ENCODE measurements at regions not wholly inside any gene's neighbourhood (a gene's known extent, or its start where the extent isn't known, plus 50 kb on each side); places are given as distances from the start of the nearest gene placed in this dataset.

DNA sequence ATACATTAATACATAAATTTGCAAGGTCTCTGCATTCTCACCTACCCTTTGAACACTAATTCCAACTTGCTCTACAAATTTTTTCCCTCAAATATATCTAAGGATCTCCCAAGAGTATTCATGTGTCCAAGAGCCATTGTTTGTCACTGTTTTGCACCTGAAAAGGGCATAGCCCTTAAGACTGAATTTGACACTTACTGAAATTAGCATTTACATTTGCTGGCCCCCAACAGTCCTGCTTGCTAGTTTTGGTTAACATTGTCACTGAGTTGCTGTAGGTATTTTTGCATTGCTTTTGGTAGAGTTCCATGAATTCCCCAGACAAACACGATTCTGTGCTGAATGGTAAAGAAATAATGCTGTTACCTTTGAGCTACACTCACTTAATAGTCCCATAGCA, 57.3 kb downstream of the KCNA4 start:
- intact Hi-C loops (cut with DNase I) = no loop called here
- ATAC-seq = no peak
- DNase-seq = no peak

DNA sequence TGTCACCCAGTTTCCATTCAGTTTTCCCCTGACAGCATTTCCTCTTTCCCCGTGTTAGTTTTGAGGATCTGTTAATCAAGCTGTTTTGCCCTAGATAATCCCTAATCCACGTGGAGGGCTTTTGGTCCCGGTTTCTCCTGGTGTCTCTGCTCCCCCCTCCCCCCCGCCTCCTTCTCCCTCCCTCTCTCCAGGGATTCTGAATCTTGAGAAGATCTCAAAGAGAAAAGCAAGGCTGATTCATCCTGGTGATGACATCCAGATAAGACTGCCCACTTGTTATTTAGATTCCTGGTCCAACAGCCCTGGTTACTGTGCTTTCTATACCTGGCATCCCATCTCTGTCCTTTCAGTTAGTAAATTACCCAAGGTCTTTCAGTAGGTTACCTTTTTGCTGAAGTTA, 59.4 kb downstream of the KCNA4 start:
- DNase-seq (no peak), ATAC-seq (no peak)
- intact Hi-C loops (cut with DNase I) = no loop called here

DNA sequence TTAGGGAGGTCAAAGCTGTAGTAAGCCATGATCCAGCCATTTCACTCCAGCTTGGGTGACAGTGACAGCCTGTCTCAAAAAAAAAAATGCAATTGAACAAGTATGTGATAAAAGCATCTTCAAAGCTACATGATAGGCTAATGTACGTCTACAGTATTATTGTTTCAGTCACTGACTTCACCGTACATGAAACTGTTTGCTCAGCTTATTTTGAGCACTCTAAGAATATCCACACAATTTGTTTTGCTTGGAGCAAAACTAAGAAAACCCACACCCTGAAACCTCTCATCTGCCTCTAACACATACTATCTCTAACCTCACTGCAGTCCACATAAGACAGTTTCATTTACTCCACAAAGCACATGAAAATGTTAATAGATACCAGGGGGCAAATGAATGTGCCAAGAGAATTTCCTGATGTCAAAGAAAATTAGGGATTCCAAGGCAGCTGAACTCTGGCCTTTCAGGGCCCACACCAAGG, 60.7 kb downstream of the KCNA4 start:
- intact Hi-C loops (cut with DNase I) = no loop called here
- DNase-seq (no peak), ATAC-seq (no peak)

DNA sequence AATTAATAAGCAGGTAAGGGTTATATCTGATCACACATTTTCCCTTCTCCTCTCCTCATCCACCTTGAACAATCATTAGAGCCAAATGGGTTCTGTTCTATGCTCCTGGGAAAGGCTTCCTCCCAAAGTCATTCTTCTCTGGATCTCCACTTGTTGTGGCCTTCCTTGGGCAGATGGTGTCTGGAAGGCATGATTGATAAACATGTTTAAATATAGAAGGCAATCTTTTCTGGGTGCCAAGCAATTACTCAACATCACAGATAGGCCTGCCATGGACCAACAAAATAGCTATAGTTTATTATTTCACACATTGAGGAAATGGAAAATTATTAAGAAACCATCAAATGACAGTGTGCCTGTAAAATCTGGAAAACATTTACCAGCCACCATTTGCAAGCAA, 73.5 kb downstream of the KCNA4 start:
- intact Hi-C loops (cut with DNase I) = no loop called here
- DNase-seq = no peak
- no peak for ATAC-seq

DNA sequence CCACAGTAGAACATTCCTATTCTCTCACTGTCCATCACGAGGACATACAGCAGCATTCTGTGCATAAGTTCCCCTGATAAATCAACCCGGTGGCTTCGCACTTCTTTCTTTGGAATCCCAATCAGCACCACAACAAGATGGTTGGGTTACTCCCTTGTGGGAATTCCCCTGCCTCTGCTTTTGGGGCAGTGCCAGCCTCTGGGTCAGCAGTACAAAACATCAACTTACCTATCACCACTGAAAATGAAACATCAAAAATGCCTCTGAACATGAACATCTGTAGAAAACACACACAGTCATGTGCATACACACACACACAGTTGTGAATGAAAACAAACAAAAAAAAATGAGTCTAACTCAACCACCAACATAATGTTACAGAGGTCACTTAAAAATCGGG, 79.3 kb downstream of the KCNA4 start:
- DNase-seq = no peak
- no peak for ATAC-seq
- intact Hi-C loops (cut with DNase I) = loop anchor here in 1 of 2 donors (1.0 kb wide), 1 partner anchor 49 kb away; no protein-coding TSS in a partner anchor

DNA sequence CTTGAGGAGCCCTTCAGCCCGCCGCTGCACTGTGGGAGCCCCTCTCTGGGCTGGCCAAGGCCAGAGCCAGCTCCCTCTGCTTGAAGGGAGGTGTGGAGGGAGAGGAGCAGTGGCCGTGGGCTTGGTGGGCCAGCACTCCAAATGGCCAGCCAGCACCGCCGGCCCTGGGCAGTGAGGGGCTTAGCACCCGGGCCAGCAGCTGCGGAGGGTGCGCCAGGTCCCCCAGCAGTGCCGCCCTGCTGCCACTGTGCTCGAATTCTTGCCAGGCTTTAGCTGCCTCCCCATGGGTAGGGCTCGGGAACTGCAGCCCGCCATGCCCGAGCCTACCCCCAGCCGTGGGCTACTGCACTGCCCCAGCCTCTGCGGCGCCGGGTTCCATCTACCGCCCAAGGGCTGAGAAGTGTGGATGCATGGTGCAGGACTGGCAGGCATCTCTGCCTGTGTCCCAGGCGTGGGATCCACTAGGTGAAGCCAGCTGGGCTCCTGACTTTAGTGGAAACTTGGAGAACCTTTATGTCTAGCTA, 82.7 kb downstream of the KCNA4 start:
- DNase-seq (no peak), ATAC-seq (no peak)
- intact Hi-C loops (cut with DNase I) = no loop called here

DNA sequence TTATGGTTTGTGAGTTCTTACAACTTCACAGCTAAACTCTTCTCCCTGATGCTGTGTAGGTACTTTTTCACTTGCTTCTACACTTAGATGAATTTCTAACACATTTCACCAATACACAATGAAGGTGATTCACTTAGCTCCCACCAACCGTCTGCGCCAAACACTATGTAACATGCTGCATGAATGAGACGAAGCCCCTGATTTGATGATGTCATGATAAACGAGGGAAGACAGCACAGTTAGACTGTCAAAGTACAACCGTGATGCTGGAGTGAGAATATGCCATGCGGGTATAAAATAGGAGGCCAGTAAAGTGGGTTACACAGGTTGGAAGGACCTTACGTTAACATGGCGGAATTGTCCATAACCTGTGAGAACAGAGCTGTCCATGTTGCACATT, 100.8 kb downstream of the KCNA4 start:
- intact Hi-C loops (cut with DNase I) = no loop called here
- DNase-seq (no peak), ATAC-seq (no peak)

DNA sequence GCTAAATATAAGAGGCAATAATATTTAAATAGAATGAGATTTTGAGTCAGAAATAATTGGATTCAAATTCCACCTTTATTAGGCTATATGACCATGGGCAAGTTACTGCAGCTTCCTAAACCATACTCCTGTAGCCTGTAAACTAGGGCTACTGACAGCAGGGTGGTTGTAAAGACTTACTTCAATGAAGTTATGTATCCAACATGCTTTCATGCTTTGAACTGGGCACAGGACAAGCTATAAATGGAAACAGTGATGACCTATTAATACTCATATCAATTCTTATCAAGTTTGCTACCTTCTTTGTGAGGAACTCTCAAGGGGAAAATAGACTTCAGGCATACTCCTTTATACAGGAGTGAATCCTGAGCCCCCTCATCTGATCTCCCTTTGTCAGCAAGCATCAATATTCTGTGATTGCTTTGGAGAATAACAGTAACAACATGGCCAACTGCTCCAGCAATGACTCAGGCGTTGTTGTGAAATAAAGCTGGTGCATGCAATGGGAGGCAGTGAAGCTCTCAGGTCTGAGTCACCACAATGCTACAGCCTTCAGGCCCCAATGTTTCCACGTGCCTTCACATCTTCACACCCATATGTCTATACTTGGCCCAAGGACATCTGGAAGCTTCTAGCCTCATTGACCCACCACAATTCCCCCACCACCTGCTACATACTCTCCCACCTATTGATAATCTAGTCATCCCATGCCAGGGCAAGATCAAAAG, 102.5 kb downstream of the KCNA4 start:
- ATAC-seq (peak in 1 of 2 donors; percentile 37), DNase-seq (no peak)
- intact Hi-C loops (cut with DNase I) = no loop called here

DNA sequence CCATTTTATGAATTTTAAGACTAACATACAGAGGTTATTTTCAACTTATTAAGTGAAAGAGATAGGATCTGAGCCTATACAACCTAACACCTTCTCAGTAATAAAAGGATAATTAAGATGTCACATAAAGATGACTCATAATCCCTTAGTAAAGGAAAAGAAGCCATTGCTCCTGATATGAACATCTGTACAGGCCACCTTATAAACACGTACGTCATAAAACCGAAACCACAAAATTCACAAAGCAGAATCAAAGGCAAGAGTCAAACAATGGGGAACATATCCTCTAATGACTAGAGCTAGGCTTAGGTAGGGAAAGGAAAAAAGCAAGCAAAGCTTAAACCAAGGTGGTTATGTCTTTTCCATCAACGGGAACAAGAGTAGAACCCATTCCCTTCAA, 103.5 kb downstream of the KCNA4 start:
- ATAC-seq = no peak
- intact Hi-C loops (cut with DNase I) = no loop called here
- DNase-seq = no peak

DNA sequence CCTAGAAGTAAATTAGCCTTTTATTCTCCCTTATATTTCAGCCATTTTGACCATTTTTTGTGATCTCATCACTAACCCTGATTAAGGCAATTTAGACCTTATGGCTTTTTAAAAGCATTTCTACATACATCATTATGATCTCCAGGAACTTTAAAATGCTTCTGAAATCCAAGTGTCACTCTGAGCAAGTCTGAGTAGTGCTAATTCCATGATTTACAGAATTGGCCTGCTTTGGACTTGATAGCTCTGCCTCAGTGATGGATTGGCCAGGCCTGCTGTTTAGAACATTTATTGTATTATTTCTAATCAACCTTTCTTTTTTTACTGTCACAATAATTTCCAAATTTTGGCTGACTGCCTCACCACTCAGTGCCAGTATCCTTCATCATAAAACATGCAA, 116.4 kb downstream of the KCNA4 start:
- DNase-seq = no peak
- ATAC-seq = no peak
- intact Hi-C loops (cut with DNase I) = no loop called here

DNA sequence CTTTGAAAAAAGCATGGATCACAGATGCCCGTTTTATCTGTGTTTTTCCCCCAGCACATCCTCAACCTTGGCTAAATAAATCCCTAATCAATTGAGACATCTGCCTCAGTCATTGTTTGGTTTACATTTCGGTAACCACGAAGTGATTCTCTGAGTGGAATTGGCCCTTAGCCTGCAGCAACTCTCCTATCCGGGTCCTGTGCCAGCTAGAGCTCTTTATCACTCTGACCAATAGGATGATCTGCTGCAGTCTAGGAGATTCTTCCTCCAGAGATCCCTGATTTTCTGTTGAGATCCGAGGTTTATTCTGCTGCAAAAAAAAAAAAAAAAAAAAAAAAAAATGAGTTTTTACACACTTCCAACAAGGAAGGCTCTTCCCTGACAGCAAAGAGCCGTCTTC, 137.3 kb downstream of the KCNA4 start:
- intact Hi-C loops (cut with DNase I) = no loop called here
- DNase-seq (no peak), ATAC-seq (peak; percentile 34 to 46)

DNA sequence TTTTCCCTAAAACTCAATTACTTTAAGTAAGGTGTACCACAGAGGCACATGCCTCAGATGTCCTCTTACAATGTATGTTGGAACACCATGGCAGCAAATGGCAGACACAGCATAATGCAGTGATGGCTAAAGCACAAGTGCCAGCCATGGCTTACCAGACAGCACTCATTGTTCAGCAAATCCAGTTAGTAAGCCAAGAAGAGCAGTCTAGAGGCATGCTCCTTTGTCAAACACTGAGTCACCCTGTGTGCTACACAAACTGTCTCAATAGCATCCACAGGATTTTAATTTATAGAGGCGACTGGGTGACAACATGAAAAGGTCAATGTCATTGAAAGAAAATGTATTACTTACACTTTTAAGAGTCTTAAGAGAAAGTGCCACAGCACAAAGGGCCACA, 140.6 kb downstream of the KCNA4 start:
- intact Hi-C loops (cut with DNase I) = no loop called here
- no peak for ATAC-seq
- DNase-seq = no peak

DNA sequence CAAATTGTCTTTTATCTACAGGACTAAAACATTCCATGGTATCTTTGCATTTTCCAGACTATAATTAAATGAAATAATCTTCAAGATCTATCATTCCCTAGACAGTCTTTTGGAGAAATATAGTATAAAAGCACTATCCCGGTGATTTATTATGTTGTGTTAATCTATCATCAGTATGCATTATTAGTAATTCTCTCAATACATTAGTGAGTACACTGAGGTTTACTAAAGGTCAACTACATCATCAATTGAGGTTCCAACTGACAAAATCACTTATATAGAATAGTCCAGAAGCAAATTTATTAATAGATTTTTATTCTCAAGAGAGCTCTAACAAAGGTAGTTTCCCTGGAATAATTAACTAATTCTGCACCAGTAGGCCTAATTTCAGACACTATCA, 169.6 kb downstream of the KCNA4 start:
- DNase-seq (no peak), ATAC-seq (no peak)
- intact Hi-C loops (cut with DNase I) = loop anchor here in 1 of 2 donors (10.0 kb wide), 1 partner anchor 198 kb away; no protein-coding TSS in a partner anchor

DNA sequence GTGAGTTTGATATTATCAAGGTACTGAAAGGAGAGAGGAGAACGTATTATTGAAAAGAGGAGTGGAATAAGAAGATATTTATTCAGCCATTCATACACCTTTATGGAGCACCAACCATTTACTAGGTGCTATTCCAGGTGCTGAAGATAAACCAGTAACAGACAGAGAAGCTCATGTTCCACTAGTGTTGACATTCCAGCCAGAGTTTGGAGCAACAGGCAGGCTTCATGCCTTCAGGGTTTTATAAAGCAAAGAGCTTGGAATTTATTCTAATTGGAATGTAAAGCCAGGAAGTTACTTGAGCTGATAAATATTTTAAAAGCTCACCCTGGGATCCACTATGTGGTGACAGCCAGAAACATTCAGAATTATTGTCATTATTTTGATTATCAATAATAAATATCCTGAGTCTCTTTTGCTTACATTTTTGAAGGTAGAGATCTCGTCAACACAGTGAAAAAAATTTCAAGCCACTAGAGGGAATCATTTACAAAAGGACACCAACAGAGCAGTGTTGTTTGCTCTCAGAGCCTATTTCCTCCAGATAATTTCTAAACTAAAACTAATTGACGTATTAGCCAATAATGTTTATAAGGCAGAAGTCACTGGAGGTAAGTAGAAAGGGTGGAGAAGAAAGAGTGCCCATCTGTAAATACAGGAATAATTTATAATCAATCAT, 172.0 kb downstream of the KCNA4 start:
- ATAC-seq (no peak), DNase-seq (no peak)
- intact Hi-C loops (cut with DNase I) = loop anchor here in 1 of 2 donors (10.0 kb wide), 1 partner anchor 200 kb away; no protein-coding TSS in a partner anchor

DNA sequence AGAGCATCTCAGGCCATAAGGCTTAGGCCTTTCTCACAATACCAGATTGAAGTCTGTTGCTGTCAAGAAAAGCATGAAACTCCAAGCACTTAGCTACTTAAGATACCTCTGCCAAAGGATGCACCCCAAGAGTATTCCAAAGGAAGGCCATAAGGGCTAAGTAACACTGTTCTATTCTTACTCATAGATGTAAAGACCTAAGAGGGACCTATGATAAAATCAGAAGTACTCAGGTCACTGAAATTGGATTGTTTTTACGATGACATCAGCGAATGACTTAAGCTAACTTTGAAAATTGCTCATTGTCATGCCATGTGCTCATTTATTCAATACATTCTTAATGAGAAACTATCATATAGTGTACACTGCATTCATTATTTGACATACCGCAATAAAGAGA, 172.8 kb downstream of the KCNA4 start:
- intact Hi-C loops (cut with DNase I) = loop anchor here in 1 of 2 donors (10.0 kb wide), 1 partner anchor 201 kb away; no protein-coding TSS in a partner anchor
- no peak for ATAC-seq

DNA sequence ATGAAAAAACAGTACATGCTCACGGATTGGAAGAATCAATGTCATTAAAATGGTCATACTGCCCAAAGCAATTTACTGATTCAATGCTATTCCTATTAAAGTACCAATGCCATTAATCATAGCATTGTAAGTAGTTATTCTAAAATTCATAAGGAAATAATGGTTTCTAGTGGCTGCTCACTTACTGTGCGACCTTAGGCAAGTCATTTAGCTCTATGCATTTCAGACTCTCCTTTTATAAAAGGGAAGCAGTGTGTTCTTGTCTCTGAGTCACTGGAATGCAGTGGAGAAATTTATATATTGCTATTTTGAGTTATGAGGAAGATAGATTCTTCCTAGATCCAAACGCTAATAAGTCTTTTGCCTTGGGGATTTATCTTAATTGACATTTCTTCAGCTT, 174.8 kb downstream of the KCNA4 start:
- ATAC-seq = no peak
- no peak for DNase-seq
- intact Hi-C loops (cut with DNase I) = loop anchor here in 1 of 2 donors (10.0 kb wide), 1 partner anchor 203 kb away; no protein-coding TSS in a partner anchor

More for the DNA sequence above, 172.8 kb downstream of the KCNA4 start:
- no peak for DNase-seq

DNA sequence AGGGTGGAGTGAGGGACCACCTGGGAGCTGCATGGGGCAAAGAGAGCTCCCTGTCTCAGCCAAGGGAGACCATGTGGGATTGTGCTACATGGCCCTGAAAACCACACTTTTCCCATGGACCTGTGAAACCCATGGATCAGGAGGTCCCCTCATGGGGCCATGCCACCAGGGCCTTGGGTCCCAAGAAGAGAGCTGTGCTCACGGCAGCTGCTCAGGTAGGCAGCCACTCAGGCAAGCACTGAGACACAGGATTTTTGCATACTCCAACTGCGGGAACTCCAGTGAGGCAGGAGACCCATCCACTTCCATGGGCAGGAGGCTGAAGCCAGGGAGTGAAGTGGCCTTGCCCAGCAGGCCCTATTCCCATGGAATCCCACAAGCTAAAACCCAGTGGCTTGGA, 190.0 kb downstream of the KCNA4 start:
- DNase-seq (no peak), ATAC-seq (no peak)
- intact Hi-C loops (cut with DNase I) = no loop called here

DNA sequence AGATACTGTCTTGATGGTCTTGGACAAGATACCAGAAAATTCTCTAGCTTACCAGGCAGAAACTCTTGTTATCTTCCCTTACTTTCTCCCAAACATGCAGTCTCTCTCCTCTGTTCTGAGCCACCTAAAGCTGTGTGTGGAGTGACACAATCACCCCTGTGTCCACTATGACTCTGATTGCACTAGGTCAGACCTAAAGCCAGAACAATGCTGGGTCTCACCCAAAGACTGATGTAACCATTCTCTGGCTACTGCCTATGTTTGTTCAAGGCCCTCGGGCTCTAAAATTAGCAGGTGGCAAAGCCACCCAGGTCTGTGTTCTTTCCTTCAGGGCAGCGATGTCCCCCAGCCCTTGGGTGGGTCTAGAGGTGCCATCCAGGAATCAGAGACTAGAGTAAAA, 200.5 kb downstream of the KCNA4 start:
- ATAC-seq (no peak), DNase-seq (no peak)
- intact Hi-C loops (cut with DNase I) = no loop called here

DNA sequence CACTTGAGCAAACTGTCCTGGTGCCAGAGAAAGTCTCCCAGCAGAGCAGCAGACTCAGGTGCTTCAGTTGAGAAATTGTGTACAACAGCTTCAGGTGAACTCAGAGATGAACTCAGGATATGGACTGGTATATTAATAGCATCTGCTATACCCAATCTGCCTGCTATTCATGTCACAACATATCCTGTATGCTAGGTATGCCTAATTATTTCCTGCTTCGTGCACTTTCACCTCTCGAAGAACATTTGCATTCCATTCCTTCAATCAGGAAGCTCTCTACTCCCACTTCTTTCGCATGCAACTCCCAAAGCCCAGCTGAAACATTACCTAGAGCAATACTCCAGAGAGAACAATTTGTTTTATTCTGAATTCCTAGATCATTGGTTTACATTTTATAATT, 207.7 kb downstream of the KCNA4 start:
- intact Hi-C loops (cut with DNase I) = no loop called here
- ATAC-seq (peak in 1 of 2 donors; percentile 27), DNase-seq (no peak)

DNA sequence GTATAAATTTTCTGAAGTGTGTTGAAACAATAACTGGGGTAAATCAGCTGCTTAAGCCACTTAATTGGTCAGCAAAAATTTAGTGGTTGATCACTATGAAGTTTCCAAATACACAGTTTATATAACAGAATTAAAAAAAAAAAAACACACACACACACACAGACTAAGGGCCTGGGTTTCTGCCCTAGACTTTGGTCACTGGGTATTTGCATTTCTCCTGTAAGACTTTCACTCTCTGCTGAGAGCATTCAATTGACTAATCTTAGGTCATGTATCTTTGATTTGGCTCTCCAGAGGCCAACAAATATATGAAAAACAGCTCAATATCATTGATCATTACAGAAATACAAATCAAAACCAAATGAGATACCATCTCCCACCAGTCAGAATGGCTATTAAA, 214.3 kb downstream of the KCNA4 start:
- DNase-seq = no peak

More for the DNA sequence above, 214.3 kb downstream of the KCNA4 start:
- no peak for ATAC-seq
- intact Hi-C loops (cut with DNase I) = no loop called here
